ENCODE measurements at regions not wholly inside any gene's neighbourhood (a gene's known extent, or its start where the extent isn't known, plus 50 kb on each side); places are given as distances from the start of the nearest gene placed in this dataset.

DNA sequence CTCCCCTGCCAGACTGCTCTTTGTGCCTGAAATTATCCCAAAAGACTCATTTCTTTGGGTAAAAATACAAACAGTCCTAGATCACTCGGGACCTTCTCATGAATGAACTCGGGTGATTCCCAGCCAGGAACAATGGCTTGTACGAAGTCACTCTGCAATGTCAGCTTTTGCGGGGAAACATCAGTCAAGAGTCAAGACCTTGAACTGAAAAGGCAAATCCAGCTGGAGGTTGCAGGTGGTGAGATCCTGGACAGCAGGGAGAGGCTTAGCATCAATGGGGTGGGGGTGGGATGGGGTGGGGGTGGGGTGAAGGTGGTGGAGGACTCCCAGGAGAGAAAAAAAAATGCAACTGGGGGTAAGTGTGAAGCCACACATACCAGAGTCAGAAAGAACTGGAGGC lies 115.0 kb upstream of the SLC25A33 start:
- DNase-seq (ENCODE audit: low read depth), result no peak
- H3K27me3 ChIP-seq (ENCODE audit: control insufficient read depth, insufficient read depth, low read length), result no peaks in the 10 kb centered on the region
- TF ChIP-seq, protein P1, sequence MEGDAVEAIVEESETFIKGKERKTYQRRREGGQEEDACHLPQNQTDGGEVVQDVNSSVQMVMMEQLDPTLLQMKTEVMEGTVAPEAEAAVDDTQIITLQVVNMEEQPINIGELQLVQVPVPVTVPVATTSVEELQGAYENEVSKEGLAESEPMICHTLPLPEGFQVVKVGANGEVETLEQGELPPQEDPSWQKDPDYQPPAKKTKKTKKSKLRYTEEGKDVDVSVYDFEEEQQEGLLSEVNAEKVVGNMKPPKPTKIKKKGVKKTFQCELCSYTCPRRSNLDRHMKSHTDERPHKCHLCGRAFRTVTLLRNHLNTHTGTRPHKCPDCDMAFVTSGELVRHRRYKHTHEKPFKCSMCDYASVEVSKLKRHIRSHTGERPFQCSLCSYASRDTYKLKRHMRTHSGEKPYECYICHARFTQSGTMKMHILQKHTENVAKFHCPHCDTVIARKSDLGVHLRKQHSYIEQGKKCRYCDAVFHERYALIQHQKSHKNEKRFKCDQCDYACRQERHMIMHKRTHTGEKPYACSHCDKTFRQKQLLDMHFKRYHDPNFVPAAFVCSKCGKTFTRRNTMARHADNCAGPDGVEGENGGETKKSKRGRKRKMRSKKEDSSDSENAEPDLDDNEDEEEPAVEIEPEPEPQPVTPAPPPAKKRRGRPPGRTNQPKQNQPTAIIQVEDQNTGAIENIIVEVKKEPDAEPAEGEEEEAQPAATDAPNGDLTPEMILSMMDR (IDR thresholded peaks at IDR 0.05; ENCODE audit: insufficient read depth, low read length, severe bottlenecking), result no peak
- no peak for FAIRE-seq
- H3K36me3 ChIP-seq (ENCODE audit: control insufficient read depth, insufficient read depth, low read length), result no peaks in the 10 kb centered on the region
- no peak overlapping the region for H3K4me3 ChIP-seq (ENCODE audit: low read depth, low read length)

DNA sequence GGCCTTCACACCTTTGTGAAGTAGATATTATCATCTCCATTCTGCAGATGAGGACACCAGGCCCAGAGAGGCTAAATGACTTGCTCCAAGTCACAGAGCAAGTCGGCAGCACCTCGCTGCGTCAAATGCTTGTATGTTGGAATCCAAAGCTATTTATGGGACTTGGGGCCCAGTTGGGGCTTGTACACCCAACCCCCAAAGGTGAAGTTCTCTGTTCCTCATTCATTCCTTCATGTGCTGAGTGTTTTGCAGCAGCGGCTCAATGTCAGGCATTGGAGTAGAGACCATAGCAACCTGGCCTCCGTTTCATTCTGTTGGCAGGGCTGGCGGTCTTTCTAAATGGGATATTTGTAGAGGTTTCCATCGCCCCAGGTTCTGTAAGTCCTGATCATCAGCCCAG lies 113.4 kb upstream of the SLC25A33 start:
- Histone ChIP-seq H3K36me3 (ENCODE audit: control insufficient read depth, insufficient read depth, low read length) (no peaks in the 10 kb centered on the region), H3K27me3 (ENCODE audit: control insufficient read depth, insufficient read depth, low read length) (no peaks in the 10 kb centered on the region)
- no peak for FAIRE-seq

DNA sequence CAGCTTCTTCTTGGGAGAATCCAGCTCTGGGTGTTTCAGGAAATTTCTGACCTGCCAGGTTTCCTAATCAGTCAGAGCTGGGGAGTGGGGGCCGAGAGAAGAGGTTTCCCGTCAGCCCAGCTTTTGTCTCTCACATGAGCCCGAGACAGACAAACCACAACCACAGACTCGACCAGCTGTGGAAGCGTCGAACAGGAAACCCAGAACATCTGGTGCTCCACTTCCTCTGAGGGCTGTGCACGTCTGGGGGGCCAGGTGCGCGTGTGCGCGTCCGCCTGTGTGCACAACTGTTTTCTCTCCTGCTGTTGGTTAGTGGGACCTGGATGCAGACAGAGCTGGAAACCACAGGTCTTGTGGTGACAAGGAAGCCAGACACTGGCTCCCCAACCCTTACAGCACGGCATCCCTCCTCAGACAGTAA lies 113.0 kb upstream of the SLC25A33 start:
- TF ChIP-seq, protein P1 (IDR thresholded peaks at IDR 0.05; ENCODE audit: insufficient read depth, low read length, severe bottlenecking), result no peak
- H3K4me3 ChIP-seq (ENCODE audit: low read depth, low read length), result no peak overlapping the region
- H3K27me3 ChIP-seq (ENCODE audit: control insufficient read depth, insufficient read depth, low read length), result no peaks in the 10 kb centered on the region
- no peak for FAIRE-seq
- DNase-seq (ENCODE audit: low read depth), result no peak
- H3K36me3 ChIP-seq (ENCODE audit: control insufficient read depth, insufficient read depth, low read length), result no peaks in the 10 kb centered on the region

More for the DNA sequence above, 113.4 kb upstream of the SLC25A33 start:
- TF ChIP-seq, protein P1 (IDR thresholded peaks at IDR 0.05; ENCODE audit: insufficient read depth, low read length, severe bottlenecking), result no peak
- H3K4me3 ChIP-seq (ENCODE audit: low read depth, low read length), result no peak overlapping the region
- no peak for DNase-seq (ENCODE audit: low read depth)

DNA sequence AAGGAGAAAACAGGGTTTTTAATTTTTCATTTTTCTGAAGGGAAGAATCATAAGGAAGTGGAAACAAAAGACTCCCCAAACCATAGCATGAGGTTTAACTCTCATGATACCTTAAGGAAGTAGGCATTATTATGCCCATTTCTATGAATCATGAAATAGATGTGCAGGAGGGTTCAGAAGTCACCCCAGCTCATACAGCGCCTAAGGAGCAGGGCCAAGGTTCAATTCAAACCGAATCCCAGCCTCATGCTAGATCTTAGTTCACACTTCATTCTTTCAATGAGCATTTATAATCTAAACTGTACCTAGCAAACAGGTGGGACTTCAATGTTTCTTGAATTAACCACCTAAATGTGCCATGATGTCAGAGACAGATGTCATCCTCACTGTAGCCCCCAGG lies 111.9 kb upstream of the SLC25A33 start:
- H3K36me3 ChIP-seq (ENCODE audit: control insufficient read depth, insufficient read depth, low read length), result no peaks in the 10 kb centered on the region
- DNase-seq (ENCODE audit: low read depth), result no peak
- no peak for FAIRE-seq
- no peaks in the 10 kb centered on the region for H3K27me3 ChIP-seq (ENCODE audit: control insufficient read depth, insufficient read depth, low read length)
- no peak overlapping the region for H3K4me3 ChIP-seq (ENCODE audit: low read depth, low read length)
- TF ChIP-seq, protein P1 (IDR thresholded peaks at IDR 0.05; ENCODE audit: insufficient read depth, low read length, severe bottlenecking), result no peak

DNA sequence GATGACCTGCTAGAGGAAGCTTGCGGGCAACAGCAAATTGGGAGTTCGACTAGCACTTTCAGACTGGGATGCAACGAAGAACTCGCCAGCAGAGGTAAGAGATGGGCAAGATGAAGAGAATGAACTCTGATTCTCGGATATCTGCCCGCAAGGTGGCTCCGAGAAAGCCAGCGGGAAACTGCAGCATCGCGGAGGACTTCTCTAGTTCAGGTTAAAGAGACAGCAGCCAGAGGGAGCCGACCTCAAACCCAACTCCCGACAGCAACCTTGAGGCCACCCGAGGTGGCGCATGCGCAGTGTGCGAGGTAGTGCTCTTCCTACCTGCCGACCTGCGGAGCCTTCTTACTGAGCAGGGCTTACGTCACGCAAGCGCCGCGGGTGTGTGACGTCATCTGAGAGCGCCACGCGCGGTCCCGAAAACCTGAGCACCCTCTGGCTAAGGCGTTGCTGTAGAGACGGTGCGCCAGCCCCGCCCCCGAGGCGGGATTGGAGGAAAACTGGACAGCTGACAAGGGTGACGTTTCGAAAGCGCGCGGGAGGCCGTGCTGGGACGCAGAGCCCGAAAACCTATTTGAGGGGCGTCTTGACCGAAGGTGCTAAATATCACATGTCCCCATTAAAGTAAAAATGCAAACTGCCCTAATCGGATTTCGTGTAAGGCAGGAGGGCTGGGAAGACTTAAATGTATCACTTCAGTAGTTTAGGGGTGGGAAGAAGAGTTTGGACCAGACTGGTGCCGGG lies 110.5 kb upstream of the SLC25A33 start:
- peak; percentile 68 for FAIRE-seq
- peak overlapping the region; percentile 55 for H3K4me3 ChIP-seq (ENCODE audit: low read depth, low read length)
- H3K27me3 ChIP-seq (ENCODE audit: control insufficient read depth, insufficient read depth, low read length), result no peaks in the 10 kb centered on the region
- TF ChIP-seq, protein P1 (IDR thresholded peaks at IDR 0.05; ENCODE audit: insufficient read depth, low read length, severe bottlenecking), result peak; percentile 30
- peak; percentile 99 for DNase-seq (ENCODE audit: low read depth)
- H3K36me3 ChIP-seq (ENCODE audit: control insufficient read depth, insufficient read depth, low read length), result no peaks in the 10 kb centered on the region

DNA sequence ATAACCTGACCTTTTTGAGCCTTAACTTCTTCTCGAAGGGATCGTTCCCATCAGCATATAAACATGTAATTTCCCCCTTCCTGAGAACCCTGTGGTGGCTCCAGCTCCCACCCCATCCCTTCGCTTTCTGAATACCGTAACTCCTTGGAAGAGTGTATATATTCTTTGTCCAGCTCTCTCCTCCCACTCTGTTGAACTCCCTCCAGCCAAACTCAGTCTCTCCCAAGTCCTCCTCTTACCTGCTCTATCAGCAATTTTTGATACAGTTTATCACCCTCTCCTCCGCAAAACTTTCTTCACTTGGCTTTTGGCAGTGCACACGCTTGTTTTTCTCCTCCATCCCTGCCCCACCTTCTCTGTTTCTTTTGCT lies 109.9 kb upstream of the SLC25A33 start:
- no peak for FAIRE-seq
- TF ChIP-seq, protein P1 (IDR thresholded peaks at IDR 0.05; ENCODE audit: insufficient read depth, low read length, severe bottlenecking), result no peak

More for the DNA sequence above, 109.9 kb upstream of the SLC25A33 start:
- no peaks in the 10 kb centered on the region for H3K27me3 ChIP-seq (ENCODE audit: control insufficient read depth, insufficient read depth, low read length)
- no peak for DNase-seq (ENCODE audit: low read depth)
- peak overlapping the region; percentile 55 for H3K4me3 ChIP-seq (ENCODE audit: low read depth, low read length)
- no peaks in the 10 kb centered on the region for H3K36me3 ChIP-seq (ENCODE audit: control insufficient read depth, insufficient read depth, low read length)
